ENCODE measurements at regions not wholly inside any gene's neighbourhood (a gene's known extent, or its start where the extent isn't known, plus 50 kb on each side); places are given as distances from the start of the nearest gene placed in this dataset.
A peak's percentile ranks its signal among the peaks of the same experiment; 100 is the strongest.

DNA sequence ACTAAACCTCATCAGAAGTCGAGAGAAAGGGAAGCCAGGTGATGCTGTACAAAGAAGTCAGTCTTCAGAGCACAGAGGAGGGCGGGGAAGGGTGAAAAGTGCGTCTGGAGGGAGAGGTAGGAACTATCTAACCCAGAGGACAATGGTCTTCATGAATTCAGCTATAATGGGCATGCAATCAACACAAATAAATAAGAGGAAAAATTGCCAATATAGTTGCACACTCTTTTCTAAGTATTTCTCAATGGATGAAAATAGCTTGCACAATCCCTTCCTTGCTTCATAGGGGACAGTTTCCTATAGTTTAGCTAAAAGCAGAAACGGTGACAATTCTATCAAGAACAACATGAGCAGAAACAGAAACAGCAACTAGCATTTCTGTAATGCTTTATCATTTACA is 931.2 kb downstream of the AACS start:
- DNase-seq (ENCODE audit: low spot score) = no peak

DNA sequence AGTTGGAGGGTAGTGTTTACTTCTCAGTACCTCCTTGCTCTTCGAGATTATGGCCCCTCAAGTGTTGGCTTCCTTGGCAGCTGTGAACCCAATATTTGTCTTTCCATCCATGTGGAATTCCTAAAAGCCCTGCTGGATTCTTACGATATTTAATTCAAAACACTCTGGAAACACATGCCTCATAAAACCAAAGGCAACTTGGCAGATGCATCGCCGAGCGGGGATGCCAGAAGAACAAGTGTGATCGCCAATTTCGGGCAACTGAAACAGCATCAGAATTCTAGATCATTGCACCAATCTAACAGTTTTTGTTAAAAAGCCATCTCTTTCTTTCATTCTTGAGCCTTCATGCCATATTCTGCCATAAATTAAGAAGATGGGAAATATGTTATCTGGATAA is 934.4 kb downstream of the AACS start:
- no peak for DNase-seq (ENCODE audit: low spot score)

DNA sequence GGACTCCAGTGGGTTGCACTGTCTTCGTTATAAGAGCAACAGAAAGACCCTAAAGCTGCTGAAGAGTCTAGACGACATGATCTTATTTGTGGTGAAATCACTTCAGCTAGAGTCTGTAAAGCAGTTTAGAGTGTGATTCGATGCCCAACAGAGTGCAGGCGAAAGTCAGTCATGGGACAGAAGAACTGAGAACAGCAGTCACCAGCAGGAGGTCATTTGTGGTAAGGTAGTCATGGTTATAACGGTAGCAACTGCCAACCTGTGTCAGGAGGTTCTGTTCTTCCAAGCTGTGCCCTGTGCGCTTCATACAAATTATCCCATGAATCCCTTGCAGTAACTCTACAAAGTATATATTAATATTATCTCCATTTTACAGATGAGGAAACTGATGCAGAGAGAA is 954.1 kb downstream of the AACS start:
- DNase-seq (ENCODE audit: low spot score) = no peak

DNA sequence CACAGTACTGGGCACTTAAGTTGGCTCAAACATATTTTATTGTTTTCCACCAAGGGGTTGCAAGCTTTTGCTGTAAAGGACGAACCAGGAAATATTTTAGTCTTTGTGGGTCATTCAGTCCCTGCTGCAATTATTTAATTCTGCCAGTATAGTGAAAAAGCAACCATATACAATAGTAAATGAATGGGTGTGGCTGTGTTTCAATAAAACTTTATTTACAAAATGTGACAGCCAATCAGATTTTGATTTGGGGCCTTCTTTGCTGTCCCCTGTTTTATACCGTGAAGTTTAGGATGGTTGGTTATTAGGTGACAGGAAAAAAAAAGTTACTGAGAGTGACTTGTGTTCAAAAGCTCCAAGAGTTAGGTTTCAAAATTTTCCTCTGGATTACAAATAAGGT is 956.4 kb downstream of the AACS start:
- DNase-seq (ENCODE audit: low spot score) = no peak

DNA sequence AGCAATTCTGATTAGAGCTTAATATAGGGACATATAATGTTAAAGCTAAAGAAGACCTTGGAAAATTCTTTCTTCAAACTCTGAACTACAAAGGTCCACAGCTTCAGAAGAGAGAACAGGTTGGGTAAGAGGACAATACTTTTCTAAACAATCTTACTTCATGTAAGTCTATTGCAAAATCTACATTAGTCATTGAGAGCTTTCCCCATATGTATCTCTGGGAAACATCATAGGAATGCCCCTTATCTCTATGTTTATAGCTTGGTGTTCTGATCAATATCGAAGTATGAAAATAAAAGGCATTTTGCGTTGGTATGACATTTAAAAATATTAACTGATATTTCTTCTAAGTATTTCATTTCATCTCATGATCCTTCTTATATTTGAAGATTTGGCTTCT is 962.6 kb downstream of the AACS start:
- no peak for DNase-seq (ENCODE audit: low spot score)

DNA sequence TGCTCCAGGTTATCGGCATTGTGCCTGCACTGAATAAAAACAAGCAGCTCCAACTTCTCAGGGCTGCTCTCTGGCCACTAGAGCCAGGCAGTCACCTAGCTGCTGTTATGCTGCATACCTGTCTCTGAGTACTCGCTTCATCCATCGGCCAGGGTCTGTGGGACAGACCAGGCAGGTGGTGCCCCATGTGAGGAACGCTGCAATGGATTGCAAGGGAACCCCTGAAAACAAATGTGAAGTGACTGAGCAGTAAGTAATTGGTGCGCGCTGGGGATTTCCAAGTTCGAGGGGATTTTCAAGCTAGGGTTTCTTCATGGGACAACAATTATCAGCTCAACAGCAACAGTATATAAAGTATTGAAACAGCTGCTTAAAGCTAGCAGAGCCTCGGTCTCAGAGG is 965.3 kb downstream of the AACS start:
- DNase-seq (ENCODE audit: low spot score) = no peak

DNA sequence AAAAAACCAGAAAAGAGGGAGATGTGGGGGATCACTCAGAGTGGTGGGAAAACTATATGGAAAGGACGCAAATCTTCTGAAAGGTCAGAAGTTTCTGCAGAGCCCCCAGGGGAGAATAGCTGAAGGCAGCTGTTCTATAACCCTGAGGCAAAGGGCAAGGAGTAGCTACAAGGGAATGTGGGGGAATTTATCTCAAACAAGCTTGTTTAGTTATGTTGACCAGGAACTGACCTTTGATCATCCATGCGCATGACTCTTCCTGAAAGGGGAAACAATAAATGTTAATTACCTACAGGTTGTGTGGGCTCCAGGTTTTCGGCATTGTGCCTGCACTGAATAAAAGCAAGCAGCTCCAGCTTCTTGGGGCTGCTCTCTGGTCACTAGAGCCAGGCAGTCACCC is 968.5 kb downstream of the AACS start:
- peak; percentile 4 for DNase-seq (ENCODE audit: low spot score)

DNA sequence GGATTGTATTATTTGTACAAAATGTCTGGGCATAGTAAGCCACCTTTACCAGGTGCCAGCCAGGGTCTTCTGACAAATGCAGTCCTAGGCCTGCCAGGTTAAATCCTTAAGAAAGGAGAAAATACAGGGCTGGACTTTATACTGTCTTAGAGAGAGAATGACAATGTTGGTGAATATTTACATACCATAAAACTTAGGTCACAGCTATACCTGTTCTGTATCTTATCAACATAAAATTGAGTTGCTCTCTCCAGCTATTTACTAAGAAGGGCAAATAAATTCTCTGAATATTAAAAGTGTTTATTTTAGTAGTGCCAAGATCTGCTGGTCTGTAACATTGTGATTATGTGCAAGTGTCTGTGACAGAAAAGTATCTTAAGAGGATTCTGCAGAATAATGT is 971.1 kb downstream of the AACS start:
- DNase-seq (ENCODE audit: low spot score) = no peak

DNA sequence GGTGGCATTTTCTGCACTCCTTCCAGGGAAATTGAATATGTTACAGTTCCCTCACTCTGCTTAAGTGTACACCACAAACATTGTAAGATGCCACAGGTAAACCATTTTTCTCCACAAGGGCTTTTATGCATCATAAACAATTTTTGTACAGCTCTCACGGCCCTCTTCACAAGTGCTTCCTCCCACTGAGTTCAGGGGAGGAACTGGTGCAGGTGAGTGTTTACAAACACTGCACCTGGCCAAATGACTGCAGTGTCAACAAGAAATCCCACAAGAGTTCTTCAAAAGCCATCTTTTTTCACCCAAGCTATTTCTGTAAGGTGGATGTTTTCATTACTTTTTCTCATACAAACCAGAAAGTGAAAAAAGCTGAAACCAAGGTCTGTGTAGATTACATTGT is 973.2 kb downstream of the AACS start:
- DNase-seq (ENCODE audit: low spot score) = no peak

DNA sequence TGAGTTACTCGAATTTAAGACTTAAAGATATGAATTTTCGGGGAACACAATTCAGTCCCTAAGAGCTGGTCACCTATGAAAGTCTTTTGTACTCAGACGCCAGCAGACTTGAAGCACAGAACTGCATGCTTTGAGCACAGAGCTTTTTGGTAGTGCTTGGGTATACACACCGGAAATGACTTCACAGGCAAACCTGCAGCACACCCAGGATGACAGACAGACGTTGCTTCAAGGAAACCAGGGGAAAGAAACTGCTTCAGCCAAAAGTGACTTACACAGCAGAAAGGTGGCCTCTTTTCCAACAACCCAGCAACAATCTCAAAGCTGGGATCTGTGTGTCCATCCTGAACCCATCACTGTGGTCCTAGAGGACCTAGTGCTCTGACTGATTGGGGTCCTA is 975.1 kb downstream of the AACS start:
- no peak for DNase-seq (ENCODE audit: low spot score)

DNA sequence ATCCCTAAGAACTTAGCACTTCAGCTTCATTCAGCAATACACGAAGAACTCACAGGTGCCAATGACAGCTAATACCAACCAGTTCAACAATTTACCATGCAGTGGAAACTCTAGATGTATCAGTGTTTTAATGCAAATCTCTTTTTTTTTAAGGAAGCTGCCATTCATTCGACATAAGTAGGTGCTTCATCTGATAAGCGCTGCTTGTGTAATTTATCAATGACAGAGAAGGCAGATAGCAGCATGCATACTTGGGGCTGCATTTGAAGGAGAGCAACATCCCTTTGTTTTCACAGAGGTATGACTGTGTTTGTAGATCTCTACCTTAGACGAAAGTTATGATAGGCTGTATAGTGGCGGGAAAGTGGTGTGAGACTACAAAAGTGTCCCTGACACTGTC is 977.1 kb downstream of the AACS start:
- no peak for DNase-seq (ENCODE audit: low spot score)

DNA sequence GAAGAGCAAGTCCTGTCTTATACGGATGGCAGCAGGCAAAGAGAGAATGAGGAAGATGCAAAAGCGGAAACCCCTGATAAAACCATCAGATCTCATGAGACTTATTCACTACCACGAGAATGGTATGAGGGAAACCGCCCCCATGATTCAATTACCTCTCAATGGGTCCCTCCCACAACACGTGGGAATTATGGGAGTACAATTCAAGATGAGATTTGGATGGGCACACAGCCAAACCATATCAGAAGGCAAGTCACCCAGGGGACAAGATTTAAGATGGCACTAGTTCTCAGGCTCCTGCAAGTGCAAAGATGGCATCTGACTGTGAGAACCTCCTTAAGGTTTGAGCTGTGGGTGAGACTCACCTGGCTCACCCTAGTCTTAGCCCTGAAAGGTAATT is 984.3 kb downstream of the AACS start:
- DNase-seq (ENCODE audit: low spot score) = peak; percentile 23

DNA sequence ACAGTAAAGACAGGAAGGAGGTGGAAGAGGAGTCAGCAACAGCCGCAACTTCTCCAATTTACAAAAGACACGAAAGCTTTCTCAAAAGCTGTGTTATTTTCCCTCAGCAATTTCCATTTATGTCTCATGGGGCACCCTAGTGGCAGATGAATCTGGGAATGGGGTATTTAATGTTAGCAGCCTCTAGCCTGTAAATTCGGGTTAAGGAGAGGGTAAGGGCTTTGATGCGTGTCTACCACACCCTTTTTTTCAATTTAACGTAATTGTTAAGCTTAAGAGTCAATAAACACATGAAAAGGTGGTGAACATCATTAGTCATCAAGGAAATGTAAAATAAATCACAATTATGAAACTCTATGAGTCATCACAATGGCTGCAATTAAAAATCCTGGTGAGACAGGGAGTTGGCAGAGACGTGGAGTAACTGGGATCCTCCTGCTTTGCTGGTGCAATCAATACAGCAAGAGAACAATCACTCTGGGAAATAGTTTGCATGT is 986.4 kb downstream of the AACS start:
- DNase-seq (ENCODE audit: low spot score) = peak; percentile 56

DNA sequence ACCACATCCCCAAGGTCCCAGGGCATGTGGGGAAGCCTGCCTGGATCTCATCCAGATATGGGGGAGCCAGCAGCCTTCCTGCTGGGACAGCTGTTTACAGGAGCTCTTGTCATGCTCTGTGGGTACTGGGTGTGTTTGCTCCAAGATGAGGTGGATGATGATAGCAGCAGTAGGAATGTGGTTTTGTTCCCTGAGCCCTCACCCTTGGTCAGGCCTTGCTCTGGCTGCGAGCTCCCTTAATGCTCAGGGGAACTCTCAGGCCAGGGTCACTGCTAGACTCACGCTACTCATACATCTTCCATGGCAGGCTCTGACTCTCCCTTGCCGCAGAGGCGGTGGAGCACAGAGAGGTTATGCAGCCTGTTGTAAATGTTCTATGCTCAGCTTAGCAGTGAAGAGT is 990.3 kb downstream of the AACS start:
- peak; percentile 69 for DNase-seq (ENCODE audit: low spot score)

DNA sequence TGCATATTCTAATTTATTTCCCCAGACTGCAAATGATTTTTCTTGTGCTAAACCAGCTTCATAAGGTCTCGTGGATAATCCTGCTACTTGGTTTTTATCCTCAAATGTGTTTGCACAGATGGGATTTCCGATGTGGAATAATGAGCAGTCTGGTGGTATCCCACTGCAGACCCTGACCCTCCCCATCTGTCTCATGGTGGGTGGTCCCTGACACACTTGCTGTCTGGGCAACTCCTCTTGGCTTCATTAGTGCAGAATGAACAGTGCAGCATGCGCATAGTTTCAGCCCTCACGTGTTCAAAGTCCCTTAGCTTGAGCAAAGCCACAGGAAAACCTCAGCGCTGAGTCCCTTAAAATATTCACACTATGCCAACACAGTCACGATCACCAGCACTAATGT is 996.5 kb downstream of the AACS start:
- DNase-seq (ENCODE audit: low spot score) = no peak

DNA sequence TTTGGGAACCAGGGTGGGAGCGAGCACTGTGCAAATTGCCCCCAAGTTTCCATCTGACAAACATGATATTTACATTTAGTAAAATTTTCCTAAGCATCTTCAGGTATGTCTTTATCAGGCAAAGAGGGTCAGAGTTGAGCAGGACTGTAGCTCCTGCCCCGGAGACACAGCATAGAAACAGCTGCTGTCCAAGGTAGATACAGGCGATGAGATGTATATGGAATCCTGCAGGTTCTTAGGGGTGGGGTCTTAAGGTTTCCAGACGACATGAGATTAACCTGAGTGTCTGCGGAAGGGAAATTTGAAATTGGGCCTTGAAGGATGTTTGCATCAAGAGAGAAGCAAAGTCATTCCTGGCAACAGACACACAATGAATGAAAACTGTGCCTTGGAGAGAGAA is 998.8 kb downstream of the AACS start:
- DNase-seq (ENCODE audit: low spot score) = no peak

DNA sequence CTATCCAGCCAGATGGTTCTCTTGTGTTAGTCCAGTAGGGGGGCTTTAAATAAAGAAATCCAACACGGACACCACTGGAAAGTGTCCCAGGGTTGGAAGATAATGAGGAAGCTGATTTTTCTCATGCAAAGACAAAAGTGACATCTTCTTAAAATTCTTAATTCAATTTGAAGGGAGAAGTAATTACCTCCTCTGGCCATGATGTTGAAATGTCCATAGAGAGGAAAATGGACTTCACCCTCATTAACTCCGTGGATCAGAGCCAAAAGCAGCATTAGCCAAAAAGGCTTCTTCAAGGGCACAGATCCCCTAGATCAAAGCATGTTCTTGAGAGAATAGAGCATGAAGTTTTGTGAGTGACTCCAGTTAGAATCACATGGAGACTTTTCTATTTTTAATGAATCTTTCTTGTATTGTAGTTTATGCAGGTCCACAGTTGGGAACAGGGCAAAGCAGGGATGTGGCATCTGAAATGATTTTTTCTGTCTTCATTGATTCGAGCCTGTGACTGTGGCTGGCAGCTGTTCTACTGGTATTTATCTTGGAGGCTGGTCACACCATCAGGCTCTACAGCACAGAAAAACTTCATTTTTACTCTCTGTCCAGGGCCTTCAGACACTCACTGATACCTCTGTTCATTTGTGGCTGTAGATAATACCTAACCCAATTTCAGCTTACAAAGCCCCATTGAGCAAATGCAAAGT is 1002.5 kb downstream of the AACS start:
- no peak for DNase-seq (ENCODE audit: low spot score)

DNA sequence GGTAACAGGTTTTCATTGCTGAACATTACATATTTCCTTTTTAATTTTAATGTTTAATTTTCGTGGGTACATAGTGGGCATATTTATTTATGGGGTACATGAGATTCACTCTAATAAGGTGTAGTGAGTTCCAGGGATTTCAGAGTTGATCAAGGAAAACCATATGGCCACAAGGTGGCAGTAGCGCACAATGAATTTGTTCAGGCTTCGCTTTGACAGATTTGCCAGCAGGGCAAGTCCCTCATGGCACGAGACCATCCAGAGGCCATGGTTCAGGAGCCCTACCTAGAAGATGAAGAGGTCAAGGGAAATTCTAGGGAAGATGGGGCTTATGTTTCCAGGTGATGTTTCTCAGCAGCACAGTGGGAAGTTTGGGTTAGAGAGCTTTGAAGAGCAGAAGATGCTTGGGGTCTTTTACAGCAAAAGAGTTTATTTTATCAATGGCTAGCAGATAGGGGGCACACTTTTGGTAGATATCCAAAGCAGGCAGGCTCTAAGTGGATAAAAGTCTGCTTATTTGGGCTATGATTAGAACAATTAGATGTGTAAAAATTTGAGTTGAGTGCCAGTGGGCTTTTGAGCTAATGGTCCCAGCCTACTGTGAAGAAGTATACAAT is 1004.4 kb downstream of the AACS start:
- peak; percentile 49 for DNase-seq (ENCODE audit: low spot score)

DNA sequence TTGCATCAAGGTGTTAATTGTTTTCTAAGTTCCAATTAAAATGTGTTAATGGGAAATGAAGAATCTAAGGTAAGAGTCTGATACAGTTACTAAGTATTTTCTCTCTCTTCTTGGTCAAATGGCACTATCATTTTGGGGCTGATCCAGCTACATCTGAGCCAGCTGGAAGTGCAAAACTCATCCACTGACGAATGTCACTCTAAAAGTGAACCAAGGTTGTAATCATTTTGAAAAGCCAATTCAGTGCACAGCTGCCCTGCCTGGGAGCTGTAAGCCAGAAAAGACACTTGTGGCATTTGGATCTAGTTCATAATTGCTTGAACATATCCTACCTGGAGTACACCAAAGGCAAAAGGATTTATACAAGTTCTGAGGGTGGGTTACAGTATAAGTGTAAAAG is 1011.3 kb downstream of the AACS start:
- DNase-seq (ENCODE audit: low spot score) = no peak

DNA sequence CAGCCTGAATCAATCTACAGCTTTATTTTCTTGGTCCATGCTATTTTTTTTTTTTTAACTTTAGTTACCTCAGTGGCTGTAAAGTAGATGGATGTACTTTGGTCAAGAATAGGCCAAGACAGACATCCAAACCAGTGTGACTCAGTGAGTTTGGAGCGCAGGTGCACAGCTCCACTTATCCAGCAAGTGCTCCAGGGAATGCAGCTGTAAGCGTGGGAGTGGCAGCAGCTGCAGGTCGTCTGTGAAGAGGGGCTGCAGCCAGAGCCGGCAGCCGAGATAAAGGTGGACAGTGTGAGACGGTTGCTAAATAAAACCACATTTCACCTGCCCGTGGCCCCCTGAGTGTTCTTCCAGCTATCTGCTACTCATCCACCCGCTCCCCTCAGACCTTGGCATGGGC is 1018.7 kb downstream of the AACS start:
- DNase-seq (ENCODE audit: low spot score) = no peak

DNA sequence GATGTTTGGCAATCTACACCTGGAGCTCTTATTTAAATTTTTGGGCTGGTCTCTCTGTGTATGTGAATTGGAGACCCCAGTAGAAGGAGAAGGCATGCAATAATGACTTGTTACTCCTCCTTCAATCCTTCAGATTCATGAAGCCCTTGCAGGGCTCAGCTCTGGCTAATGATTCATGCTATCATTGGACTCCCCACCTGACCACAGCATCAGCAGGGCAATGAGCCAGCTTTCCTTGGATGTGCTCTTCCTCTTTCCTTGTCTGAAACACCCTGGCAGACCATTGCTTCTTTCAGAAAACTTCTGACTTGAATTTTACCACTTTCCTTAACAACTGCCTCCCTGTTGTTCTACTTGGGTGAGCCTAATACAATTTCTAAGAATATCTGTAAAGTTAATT is 1019.2 kb downstream of the AACS start:
- DNase-seq (ENCODE audit: low spot score) = peak; percentile 56

DNA sequence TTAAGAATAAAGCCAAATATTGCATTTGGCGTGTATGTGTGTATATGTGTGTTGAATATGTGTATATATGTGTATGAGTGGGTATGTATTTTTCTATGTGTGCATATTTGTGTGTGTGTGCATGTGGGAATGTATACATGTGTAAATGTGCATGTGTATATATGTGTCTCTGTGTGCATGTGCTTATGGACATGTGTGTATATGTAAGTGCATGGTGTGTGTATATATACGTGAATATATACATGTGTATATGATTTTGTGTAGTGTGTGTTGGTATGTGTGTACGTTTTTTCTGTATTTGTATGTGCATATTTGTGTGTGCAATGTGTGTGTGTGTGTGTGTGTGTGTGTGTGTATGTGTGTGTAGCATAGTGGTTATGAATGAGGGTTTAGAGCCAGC is 1021.0 kb downstream of the AACS start:
- no peak for DNase-seq (ENCODE audit: low spot score)

DNA sequence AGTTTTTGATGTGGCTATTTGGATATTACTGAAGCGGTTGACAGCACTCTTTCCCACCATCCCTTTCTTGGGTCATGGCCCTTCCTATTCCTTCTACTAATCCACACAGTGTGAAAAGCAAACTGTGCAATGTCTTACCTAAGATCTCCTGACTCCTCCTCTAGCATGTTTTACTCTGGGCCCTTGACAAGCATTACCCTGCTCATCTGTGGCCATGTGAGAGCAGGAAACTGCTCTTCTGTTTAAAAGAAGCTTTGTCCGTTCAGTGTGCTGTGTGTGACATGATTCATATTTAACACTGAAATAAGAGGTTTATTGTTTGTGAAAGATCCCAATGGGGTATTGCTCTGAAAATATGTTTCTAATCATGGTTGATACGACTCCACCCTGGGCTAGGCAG is 1022.5 kb downstream of the AACS start:
- no peak for DNase-seq (ENCODE audit: low spot score)

DNA sequence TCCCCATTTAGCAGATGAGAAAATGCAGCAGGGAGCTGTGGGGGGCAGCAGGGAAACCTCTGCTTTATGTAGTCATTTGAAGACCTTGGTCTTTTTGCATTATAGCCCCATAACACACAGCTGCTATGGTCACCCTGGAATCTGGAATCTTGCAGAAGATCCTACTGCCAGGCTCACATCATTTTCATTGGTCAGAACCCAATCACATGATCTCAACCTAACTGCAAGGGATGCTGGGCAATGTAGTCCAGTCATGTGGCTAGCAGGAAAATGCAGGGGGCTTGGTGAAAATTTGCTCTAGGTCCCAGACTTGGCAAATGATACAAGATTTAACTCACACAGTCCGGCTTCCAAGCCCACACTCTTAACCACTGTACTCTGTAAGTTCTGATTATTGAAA is 1028.7 kb downstream of the AACS start:
- no peak for DNase-seq (ENCODE audit: low spot score)
